ENCODE measurements at regions not wholly inside any gene's neighbourhood (a gene's known extent, or its start where the extent isn't known, plus 50 kb on each side); places are given as distances from the start of the nearest gene placed in this dataset.

DNA sequence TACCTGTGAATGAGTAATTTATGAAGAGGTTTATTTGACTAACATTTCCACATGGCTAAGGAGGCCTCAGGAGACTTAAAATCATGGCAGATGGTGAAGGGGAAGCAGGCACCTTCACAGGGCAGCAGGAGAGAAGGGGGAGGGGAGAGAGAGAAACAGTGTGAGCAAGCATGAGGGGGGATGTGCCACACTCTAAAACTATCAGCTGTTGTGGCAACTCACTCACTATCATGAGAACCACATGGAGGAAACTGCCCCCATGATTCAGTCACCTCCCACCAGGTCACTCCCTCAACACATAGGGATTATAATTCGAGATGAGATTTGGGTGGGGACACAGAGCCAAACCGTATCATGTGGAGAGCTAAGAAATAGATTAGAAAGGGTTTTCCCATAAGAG, 309.0 kb downstream of the RDH14 start:
- Histone ChIP-seq H3K36me3 (ENCODE audit: control insufficient read depth, insufficient read depth, low read length) (no peaks in the 10 kb centered on the region), H3K4me1 (ENCODE audit: control insufficient read depth, extremely low read depth, insufficient read depth, low read length) (no peaks in the 10 kb centered on the region), H3K27ac (ENCODE audit: insufficient read depth, low read length) (no peak overlapping the region), H3K4me2 (ENCODE audit: extremely low read depth, insufficient read depth, low read length) (no peak overlapping the region), H3K27me3 (ENCODE audit: control insufficient read depth, insufficient read depth, low read length) (no peaks in the 10 kb centered on the region), H4K20me1 (ENCODE audit: control insufficient read depth, extremely low read depth, insufficient read depth, low read length) (no peaks in the 10 kb centered on the region), H3K79me2 (ENCODE audit: control insufficient read depth, insufficient read depth, low read length) (no peaks in the 10 kb centered on the region), H3K9ac (ENCODE audit: insufficient read depth, low read length) (no peak overlapping the region), H3K4me3 (replicated peaks in 1 of 4; ENCODE audit: control extremely low read depth in 1 of 4, insufficient read depth in 1 of 4, low read depth in 3 of 4, low read length in 4 of 4) (no peak overlapping the region), H2AFZ (ENCODE audit: low read length) (no peak overlapping the region), H3K9me3 (ENCODE audit: control insufficient read depth, insufficient read depth, low read depth, low read length) (no peaks in the 10 kb centered on the region)
- no peak for DNase-seq (ENCODE audit: low read depth in 2 of 2)
- no peak for TF ChIP-seq EZH2 (IDR thresholded peaks at IDR 0.05; ENCODE audit: low read length, missing control alignments)
- no peak for TF ChIP-seq CTCF (conservative IDR thresholded peaks at IDR 0.05 in 1 of 2, IDR thresholded peaks at IDR 0.05 in 1 of 2; ENCODE audit: low read depth in 1 of 2, low read length in 2 of 2)

DNA sequence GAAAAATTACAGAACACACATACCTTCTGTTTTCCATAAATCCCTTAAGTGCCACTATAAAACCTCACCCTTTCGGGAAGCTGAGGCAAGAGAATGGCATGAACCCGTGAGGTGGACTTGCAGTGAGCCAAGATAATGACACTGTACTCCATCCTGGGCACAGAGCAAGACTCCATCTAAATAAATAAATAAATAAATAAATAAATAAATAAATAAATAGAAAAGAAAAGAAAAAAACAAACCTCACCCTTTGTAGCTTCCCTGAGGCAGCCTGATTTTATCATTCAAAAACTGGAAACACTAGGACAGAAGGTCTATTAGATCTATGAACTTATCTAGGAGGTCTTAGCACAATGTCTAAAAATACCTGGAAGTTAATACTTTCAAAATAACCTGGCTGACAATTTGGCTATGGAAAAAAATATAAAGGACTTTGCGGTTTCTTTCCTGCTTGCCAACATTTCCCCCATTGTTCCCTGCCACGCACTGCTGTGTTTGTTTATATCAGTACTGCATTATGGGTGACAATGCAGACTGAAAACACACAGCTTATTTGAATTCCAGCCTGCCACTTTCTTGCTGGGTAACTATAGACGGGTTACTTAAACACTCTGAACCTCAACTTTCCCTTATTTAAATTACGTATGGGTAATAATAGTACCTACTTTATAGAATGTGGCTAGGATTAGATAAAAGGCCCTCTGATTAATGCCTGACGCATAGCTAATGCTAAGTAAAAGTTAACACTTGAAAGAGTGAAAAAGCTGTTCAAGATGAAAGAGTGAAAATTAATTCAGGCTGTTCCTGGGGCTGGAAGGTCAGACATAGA, 313.0 kb downstream of the RDH14 start:
- H3K27ac ChIP-seq (ENCODE audit: insufficient read depth, low read length): no peak overlapping the region
- peak in 1 of 2 donors; percentile 69 for DNase-seq (ENCODE audit: low read depth in 2 of 2)

GRCh38 chr2:18245375-18245774, 315.1 kb downstream of the RDH14 start:
- no peak overlapping the region for H3K27ac ChIP-seq (ENCODE audit: insufficient read depth, low read length)
- H3K27me3 ChIP-seq (ENCODE audit: control insufficient read depth, insufficient read depth, low read length): no peaks in the 10 kb centered on the region
- no peak overlapping the region for H2AFZ ChIP-seq (ENCODE audit: low read length)
- H3K4me3 ChIP-seq (replicated peaks in 1 of 4; ENCODE audit: control extremely low read depth in 1 of 4, insufficient read depth in 1 of 4, low read depth in 3 of 4, low read length in 4 of 4): no peak overlapping the region
- no peaks in the 10 kb centered on the region for H3K36me3 ChIP-seq (ENCODE audit: control insufficient read depth, insufficient read depth, low read length)
- no peak for DNase-seq (ENCODE audit: low read depth in 2 of 2)
- no peaks in the 10 kb centered on the region for H3K79me2 ChIP-seq (ENCODE audit: control insufficient read depth, insufficient read depth, low read length)
- no peak overlapping the region for H3K9ac ChIP-seq (ENCODE audit: insufficient read depth, low read length)
- TF ChIP-seq EZH2 (IDR thresholded peaks at IDR 0.05; ENCODE audit: low read length, missing control alignments) (no peak), CTCF (conservative IDR thresholded peaks at IDR 0.05 in 1 of 2, IDR thresholded peaks at IDR 0.05 in 1 of 2; ENCODE audit: low read depth in 1 of 2, low read length in 2 of 2) (no peak)
- no peaks in the 10 kb centered on the region for H3K4me1 ChIP-seq (ENCODE audit: control insufficient read depth, extremely low read depth, insufficient read depth, low read length)
- no peaks in the 10 kb centered on the region for H3K9me3 ChIP-seq (ENCODE audit: control insufficient read depth, insufficient read depth, low read depth, low read length)
- no peaks in the 10 kb centered on the region for H4K20me1 ChIP-seq (ENCODE audit: control insufficient read depth, extremely low read depth, insufficient read depth, low read length)
- no peak overlapping the region for H3K4me2 ChIP-seq (ENCODE audit: extremely low read depth, insufficient read depth, low read length)

More for the DNA sequence above, 313.0 kb downstream of the RDH14 start:
- no peaks in the 10 kb centered on the region for H4K20me1 ChIP-seq (ENCODE audit: control insufficient read depth, extremely low read depth, insufficient read depth, low read length)
- H3K4me2 ChIP-seq (ENCODE audit: extremely low read depth, insufficient read depth, low read length): no peak overlapping the region
- H3K4me1 ChIP-seq (ENCODE audit: control insufficient read depth, extremely low read depth, insufficient read depth, low read length): no peaks in the 10 kb centered on the region
- no peak overlapping the region for H3K4me3 ChIP-seq (replicated peaks in 1 of 4; ENCODE audit: control extremely low read depth in 1 of 4, insufficient read depth in 1 of 4, low read depth in 3 of 4, low read length in 4 of 4)
- no peak overlapping the region for H2AFZ ChIP-seq (ENCODE audit: low read length)
- no peak overlapping the region for H3K9ac ChIP-seq (ENCODE audit: insufficient read depth, low read length)
- no peaks in the 10 kb centered on the region for H3K9me3 ChIP-seq (ENCODE audit: control insufficient read depth, insufficient read depth, low read depth, low read length)
- no peak for TF ChIP-seq CTCF (conservative IDR thresholded peaks at IDR 0.05 in 1 of 2, IDR thresholded peaks at IDR 0.05 in 1 of 2; ENCODE audit: low read depth in 1 of 2, low read length in 2 of 2)
- TF ChIP-seq EZH2 (IDR thresholded peaks at IDR 0.05; ENCODE audit: low read length, missing control alignments): no peak
- H3K79me2 ChIP-seq (ENCODE audit: control insufficient read depth, insufficient read depth, low read length): no peaks in the 10 kb centered on the region
- no peaks in the 10 kb centered on the region for H3K27me3 ChIP-seq (ENCODE audit: control insufficient read depth, insufficient read depth, low read length)
- H3K36me3 ChIP-seq (ENCODE audit: control insufficient read depth, insufficient read depth, low read length): no peaks in the 10 kb centered on the region

All from fibroblast of lung (primary cell).